Liver (tissue), 8 donors: ENCODE measurements at regions not wholly inside any gene's neighbourhood (a gene's known extent, or its start where the extent isn't known, plus 50 kb on each side); places are given as distances from the start of the nearest gene placed in this dataset.

ENCODE experiments used
- DNase-seq: peaks from one replicate; pipeline ENCODE4 v3.0.0-alpha.2; 2017; ENCODE audit warnings: low spot score
- H3K27ac ChIP-seq, 2 donors: one replicate each; pipeline ENCODE4 v1.7.0; 2013; ENCODE audit warnings: inconsistent platforms in 2 of 2, low read length in 2 of 2, control low read depth in 1 of 2, low read depth in 1 of 2, mild to moderate bottlenecking in 1 of 2
- H3K27me3 ChIP-seq, 4 donors: one replicate each; pipeline versions ENCODE4 v1.6.1 to v1.7.0; 2013; ENCODE audit warnings: low read length in 3 of 4, inconsistent platforms in 1 of 4, mild to moderate bottlenecking in 1 of 4, moderate library complexity in 1 of 4; ENCODE audit not compliant: control insufficient read depth in 4 of 4, insufficient read depth in 4 of 4
- H3K36me3 ChIP-seq, 4 donors: one replicate each; pipeline versions ENCODE4 v1.6.1 to v1.7.0; 2013; ENCODE audit warnings: low read length in 3 of 4, mild to moderate bottlenecking in 3 of 4, low read depth in 1 of 4, moderate library complexity in 1 of 4; ENCODE audit not compliant: control insufficient read depth in 4 of 4, insufficient read depth in 3 of 4
- H3K4me1 ChIP-seq, 4 donors: one replicate each; pipeline versions ENCODE4 v1.6.1 to v1.7.0; 2013; ENCODE audit warnings: low read length in 3 of 4, mild to moderate bottlenecking in 3 of 4, moderate library complexity in 1 of 4; ENCODE audit not compliant: control insufficient read depth in 4 of 4, insufficient read depth in 4 of 4
- H3K4me3 ChIP-seq, 3 donors: one replicate each; pipeline versions ENCODE4 v1.6.1 to v1.7.0; 2013; ENCODE audit warnings: low read length in 3 of 3, control low read depth in 1 of 3, low read depth in 1 of 3, mild to moderate bottlenecking in 1 of 3
- H3K9ac ChIP-seq, 2 donors: one replicate each; pipeline ENCODE4 v1.7.0; 2013; ENCODE audit warnings: low read length in 2 of 2, mild to moderate bottlenecking in 2 of 2, moderate library complexity in 2 of 2, control low read depth in 1 of 2, low read depth in 1 of 2
- H3K9me3 ChIP-seq, 4 donors: one replicate each; pipeline versions ENCODE4 v1.6.1 to v1.7.0; 2013; ENCODE audit warnings: low read length in 3 of 4; ENCODE audit not compliant: control insufficient read depth in 4 of 4
- ATF3 ChIP-seq: IDR thresholded peaks from 2 replicates; pipeline ENCODE4 v1.6.1; 2016; ENCODE audit warnings: antibody characterized with exemption
- CTCF ChIP-seq: fragments of 150-350 bp; IDR thresholded peaks from 2 replicates; pipeline ENCODE4 v1.5.1; 2017; ENCODE audit warnings: improper control_type of control experiment, low read depth, low read length; ENCODE audit not compliant: missing input control
- EGR1 ChIP-seq, 2 donors: IDR thresholded peaks; 2 replicates each; pipeline ENCODE4 v1.6.1; 2016 to 2018; ENCODE audit warnings: antibody characterized with exemption in 2 of 2, low read depth in 2 of 2
- FOXA1 ChIP-seq: IDR thresholded peaks from 2 replicates; pipeline ENCODE4 v1.6.1; 2016; ENCODE audit warnings: antibody characterized with exemption
- FOXA2 ChIP-seq: IDR thresholded peaks from 2 replicates; pipeline ENCODE4 v1.6.1; 2016; ENCODE audit warnings: antibody characterized with exemption
- GABPA ChIP-seq, 2 donors: IDR thresholded peaks in 1 of 2; conservative IDR thresholded peaks in 1 of 2; 2 replicates each; pipeline ENCODE4 v1.6.1; 2016; ENCODE audit warnings: antibody characterized with exemption in 2 of 2, mild to moderate bottlenecking in 1 of 2, moderate library complexity in 1 of 2
- HNF4A ChIP-seq, 2 donors: conservative IDR thresholded peaks; 2 replicates each; pipeline ENCODE4 v1.6.1; 2016; ENCODE audit warnings: antibody characterized with exemption in 2 of 2, mild to moderate bottlenecking in 2 of 2
- HNF4G ChIP-seq: IDR thresholded peaks from 2 replicates; pipeline ENCODE4 v1.6.1; 2016; ENCODE audit warnings: antibody characterized with exemption
- JUND ChIP-seq, 2 donors: IDR thresholded peaks; 2 replicates each; pipeline ENCODE4 v1.6.1; 2016; ENCODE audit warnings: antibody characterized with exemption in 2 of 2
- MAX ChIP-seq: IDR thresholded peaks from 2 replicates; pipeline ENCODE4 v1.6.1; 2016; ENCODE audit warnings: antibody characterized with exemption
- RAD21 ChIP-seq, 2 donors: IDR thresholded peaks; 2 replicates each; pipeline ENCODE4 v1.6.1; 2016; ENCODE audit warnings: antibody characterized with exemption in 2 of 2, mild to moderate bottlenecking in 2 of 2
- RXRA ChIP-seq, 2 donors: IDR thresholded peaks; 2 replicates each; pipeline ENCODE4 v1.6.1; 2017 to 2018; ENCODE audit warnings: antibody characterized with exemption in 2 of 2, mild to moderate bottlenecking in 1 of 2
- SP1 ChIP-seq: IDR thresholded peaks from 2 replicates; pipeline ENCODE4 v1.6.1; 2018; ENCODE audit warnings: antibody characterized with exemption, mild to moderate bottlenecking
- TAF1 ChIP-seq: conservative IDR thresholded peaks from 2 replicates; pipeline ENCODE4 v1.6.1; 2016; ENCODE audit warnings: antibody characterized with exemption, mild to moderate bottlenecking
- YY1 ChIP-seq: IDR thresholded peaks from 2 replicates; pipeline ENCODE4 v1.6.1; 2016; ENCODE audit warnings: antibody characterized with exemption, mild to moderate bottlenecking
- ZBTB33 ChIP-seq: IDR thresholded peaks from 2 replicates; pipeline ENCODE4 v1.6.1; 2016; ENCODE audit warnings: antibody characterized with exemption
- WGBS: extraction: QIAGEN DNeasy Blood & Tissue Kit; methylation state at CpG from one replicate; pipeline ENCODE4 v1.1.7; 2013; 5-methylcytosine and 5-hydroxymethylcytosine counted together
- donor health status: healthy.
- donor health status: healthy.
- donor health status: healthy.
- donor health status: healthy.
- donor health status: healthy.

- 84% methylated on average over 6 of the region's 6 CpGs for WGBS
- TF ChIP-seq SP1 (no peak), GABPA (IDR thresholded peaks at IDR 0.05 in 1 of 2, conservative IDR thresholded peaks at IDR 0.05 in 1 of 2) (no peak), JUND (IDR thresholded peaks at IDR 0.05) (no peak)
- DNase-seq, result no peak
- no peak overlapping the region for H3K27ac ChIP-seq
- no peaks in the 10 kb centered on the region for H3K4me1 ChIP-seq
- H3K9ac ChIP-seq, result no peak overlapping the region
- H3K36me3 ChIP-seq, result no peaks in the 10 kb centered on the region
- no peaks in the 10 kb centered on the region for H3K27me3 ChIP-seq
- no peaks in the 10 kb centered on the region for H3K9me3 ChIP-seq
- H3K4me3 ChIP-seq, result no peak overlapping the region
Measured at GRCh38 chr5:158349987-158350386, 491.0 kb upstream of the CLINT1 start.

- Histone ChIP-seq H3K36me3 (no peaks in the 10 kb centered on the region), H3K27me3 (no peaks in the 10 kb centered on the region), H3K4me1 (no peaks in the 10 kb centered on the region), H3K4me3 (no peak overlapping the region), H3K9me3 (no peaks in the 10 kb centered on the region), H3K27ac (no peak overlapping the region), H3K9ac (no peak overlapping the region)
- no peak for TF ChIP-seq HNF4A (conservative IDR thresholded peaks at IDR 0.05)
- TF ChIP-seq RAD21 (IDR thresholded peaks at IDR 0.05), result no peak
- TF ChIP-seq ATF3, result no peak
- no peak for TF ChIP-seq SP1
- no peak for TF ChIP-seq ZBTB33
- no peak for TF ChIP-seq FOXA2
- no peak for TF ChIP-seq MAX
- no peak for TF ChIP-seq JUND (IDR thresholded peaks at IDR 0.05)
- no peak for TF ChIP-seq YY1
- TF ChIP-seq TAF1, result no peak
- no peak for TF ChIP-seq FOXA1
- no peak for TF ChIP-seq CTCF
- TF ChIP-seq RXRA (IDR thresholded peaks at IDR 0.05), result no peak
- no peak for TF ChIP-seq GABPA (IDR thresholded peaks at IDR 0.05 in 1 of 2, conservative IDR thresholded peaks at IDR 0.05 in 1 of 2)
- no peak for TF ChIP-seq HNF4G
- WGBS, result 84% methylated on average over 2 of the region's 2 CpGs
- DNase-seq, result no peak
Measured at GRCh38 chr5:158344376-158344775, 485.4 kb upstream of the CLINT1 start.

- no peak overlapping the region for H3K9ac ChIP-seq
- H3K4me1 ChIP-seq, result no peaks in the 10 kb centered on the region
- no peaks in the 10 kb centered on the region for H3K36me3 ChIP-seq
- no peaks in the 10 kb centered on the region for H3K27me3 ChIP-seq
- WGBS, result 60% methylated on average over 1 of the region's 1 CpG
- H3K4me3 ChIP-seq, result no peak overlapping the region
- no peak for DNase-seq
- H3K9me3 ChIP-seq, result peaks cover 0 to 4% (median 0%) of the 10 kb centered on the region in 4 donors
- H3K27ac ChIP-seq, result no peak overlapping the region
- TF ChIP-seq MAX (no peak), YY1 (no peak), EGR1 (IDR thresholded peaks at IDR 0.05; ENCODE audit: low read depth in 2 of 2) (no peak), RXRA (IDR thresholded peaks at IDR 0.05) (no peak), HNF4A (conservative IDR thresholded peaks at IDR 0.05) (no peak)
Measured at GRCh38 chr5:158340608-158341007, 481.7 kb upstream of the CLINT1 start.
